ENCODE measurements at regions not wholly inside any gene's neighbourhood (a gene's known extent, or its start where the extent isn't known, plus 50 kb on each side); places are given as distances from the start of the nearest gene placed in this dataset.

DNA sequence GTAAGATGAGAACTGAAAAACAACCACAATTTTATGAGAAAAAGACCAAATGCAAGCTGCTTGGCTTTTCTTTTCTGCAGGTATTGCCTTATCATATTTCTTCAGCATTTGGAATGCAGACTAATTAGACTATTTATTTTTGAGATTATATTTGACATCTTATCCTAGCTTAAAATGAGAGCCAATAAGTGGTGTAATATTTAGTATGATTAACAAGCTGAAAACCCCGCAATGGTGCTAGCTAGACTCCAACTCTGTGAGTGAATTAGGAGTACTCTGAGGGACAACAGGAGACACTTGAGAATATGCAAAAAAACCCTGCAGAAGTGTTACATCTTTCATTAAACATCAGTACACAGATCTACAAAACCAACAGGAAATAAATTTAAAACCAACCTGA is 180.3 kb upstream of the MEOX2 start:
- no peak for TF ChIP-seq POLR2A (IDR thresholded peaks at IDR 0.05)
- TF ChIP-seq, protein P1, sequence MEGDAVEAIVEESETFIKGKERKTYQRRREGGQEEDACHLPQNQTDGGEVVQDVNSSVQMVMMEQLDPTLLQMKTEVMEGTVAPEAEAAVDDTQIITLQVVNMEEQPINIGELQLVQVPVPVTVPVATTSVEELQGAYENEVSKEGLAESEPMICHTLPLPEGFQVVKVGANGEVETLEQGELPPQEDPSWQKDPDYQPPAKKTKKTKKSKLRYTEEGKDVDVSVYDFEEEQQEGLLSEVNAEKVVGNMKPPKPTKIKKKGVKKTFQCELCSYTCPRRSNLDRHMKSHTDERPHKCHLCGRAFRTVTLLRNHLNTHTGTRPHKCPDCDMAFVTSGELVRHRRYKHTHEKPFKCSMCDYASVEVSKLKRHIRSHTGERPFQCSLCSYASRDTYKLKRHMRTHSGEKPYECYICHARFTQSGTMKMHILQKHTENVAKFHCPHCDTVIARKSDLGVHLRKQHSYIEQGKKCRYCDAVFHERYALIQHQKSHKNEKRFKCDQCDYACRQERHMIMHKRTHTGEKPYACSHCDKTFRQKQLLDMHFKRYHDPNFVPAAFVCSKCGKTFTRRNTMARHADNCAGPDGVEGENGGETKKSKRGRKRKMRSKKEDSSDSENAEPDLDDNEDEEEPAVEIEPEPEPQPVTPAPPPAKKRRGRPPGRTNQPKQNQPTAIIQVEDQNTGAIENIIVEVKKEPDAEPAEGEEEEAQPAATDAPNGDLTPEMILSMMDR (IDR thresholded peaks at IDR 0.05): no peak
